ENCODE measurements at regions not wholly inside any gene's neighbourhood (a gene's known extent, or its start where the extent isn't known, plus 50 kb on each side); places are given as distances from the start of the nearest gene placed in this dataset.

DNA sequence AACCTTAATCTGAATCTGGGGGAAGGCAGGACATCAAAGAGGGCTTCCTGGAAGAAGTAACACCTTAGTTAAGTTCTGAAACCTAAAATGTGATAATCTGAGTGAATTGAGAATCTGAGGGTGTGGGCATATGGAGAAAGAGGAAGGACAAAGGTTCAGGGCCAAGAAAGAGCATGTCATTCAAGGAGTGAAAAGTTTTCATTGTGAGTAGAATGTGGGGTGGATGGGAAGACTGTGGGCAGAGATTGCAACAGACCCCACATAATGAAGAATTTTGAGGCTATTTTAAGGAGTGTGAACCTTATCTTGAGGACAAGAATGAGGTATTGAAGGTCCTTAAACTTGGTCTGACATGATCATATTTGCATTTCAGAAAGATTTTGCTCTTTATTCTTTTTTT, 227.2 kb downstream of the PTGER3 start:
- TF ChIP-seq EZH2phosphoT487 (IDR thresholded peaks at IDR 0.05; ENCODE audit: borderline replicate concordance), result no peak
- no peak for TF ChIP-seq POLR2A (IDR thresholded peaks at IDR 0.05; ENCODE audit: borderline replicate concordance, extremely low read depth, insufficient read depth, insufficient read length)
- TF ChIP-seq EZH2 (IDR thresholded peaks at IDR 0.05), result no peak
- TF ChIP-seq RAD21 (IDR thresholded peaks at IDR 0.05; ENCODE audit: low read depth), result no peak
- TF ChIP-seq, protein P1, sequence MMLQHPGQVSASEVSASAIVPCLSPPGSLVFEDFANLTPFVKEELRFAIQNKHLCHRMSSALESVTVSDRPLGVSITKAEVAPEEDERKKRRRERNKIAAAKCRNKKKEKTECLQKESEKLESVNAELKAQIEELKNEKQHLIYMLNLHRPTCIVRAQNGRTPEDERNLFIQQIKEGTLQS (IDR thresholded peaks at IDR 0.05), result no peak
- TF ChIP-seq, protein P2, sequence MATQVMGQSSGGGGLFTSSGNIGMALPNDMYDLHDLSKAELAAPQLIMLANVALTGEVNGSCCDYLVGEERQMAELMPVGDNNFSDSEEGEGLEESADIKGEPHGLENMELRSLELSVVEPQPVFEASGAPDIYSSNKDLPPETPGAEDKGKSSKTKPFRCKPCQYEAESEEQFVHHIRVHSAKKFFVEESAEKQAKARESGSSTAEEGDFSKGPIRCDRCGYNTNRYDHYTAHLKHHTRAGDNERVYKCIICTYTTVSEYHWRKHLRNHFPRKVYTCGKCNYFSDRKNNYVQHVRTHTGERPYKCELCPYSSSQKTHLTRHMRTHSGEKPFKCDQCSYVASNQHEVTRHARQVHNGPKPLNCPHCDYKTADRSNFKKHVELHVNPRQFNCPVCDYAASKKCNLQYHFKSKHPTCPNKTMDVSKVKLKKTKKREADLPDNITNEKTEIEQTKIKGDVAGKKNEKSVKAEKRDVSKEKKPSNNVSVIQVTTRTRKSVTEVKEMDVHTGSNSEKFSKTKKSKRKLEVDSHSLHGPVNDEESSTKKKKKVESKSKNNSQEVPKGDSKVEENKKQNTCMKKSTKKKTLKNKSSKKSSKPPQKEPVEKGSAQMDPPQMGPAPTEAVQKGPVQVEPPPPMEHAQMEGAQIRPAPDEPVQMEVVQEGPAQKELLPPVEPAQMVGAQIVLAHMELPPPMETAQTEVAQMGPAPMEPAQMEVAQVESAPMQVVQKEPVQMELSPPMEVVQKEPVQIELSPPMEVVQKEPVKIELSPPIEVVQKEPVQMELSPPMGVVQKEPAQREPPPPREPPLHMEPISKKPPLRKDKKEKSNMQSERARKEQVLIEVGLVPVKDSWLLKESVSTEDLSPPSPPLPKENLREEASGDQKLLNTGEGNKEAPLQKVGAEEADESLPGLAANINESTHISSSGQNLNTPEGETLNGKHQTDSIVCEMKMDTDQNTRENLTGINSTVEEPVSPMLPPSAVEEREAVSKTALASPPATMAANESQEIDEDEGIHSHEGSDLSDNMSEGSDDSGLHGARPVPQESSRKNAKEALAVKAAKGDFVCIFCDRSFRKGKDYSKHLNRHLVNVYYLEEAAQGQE (IDR thresholded peaks at IDR 0.05; ENCODE audit: low read depth), result no peak
- TF ChIP-seq, protein P3, sequence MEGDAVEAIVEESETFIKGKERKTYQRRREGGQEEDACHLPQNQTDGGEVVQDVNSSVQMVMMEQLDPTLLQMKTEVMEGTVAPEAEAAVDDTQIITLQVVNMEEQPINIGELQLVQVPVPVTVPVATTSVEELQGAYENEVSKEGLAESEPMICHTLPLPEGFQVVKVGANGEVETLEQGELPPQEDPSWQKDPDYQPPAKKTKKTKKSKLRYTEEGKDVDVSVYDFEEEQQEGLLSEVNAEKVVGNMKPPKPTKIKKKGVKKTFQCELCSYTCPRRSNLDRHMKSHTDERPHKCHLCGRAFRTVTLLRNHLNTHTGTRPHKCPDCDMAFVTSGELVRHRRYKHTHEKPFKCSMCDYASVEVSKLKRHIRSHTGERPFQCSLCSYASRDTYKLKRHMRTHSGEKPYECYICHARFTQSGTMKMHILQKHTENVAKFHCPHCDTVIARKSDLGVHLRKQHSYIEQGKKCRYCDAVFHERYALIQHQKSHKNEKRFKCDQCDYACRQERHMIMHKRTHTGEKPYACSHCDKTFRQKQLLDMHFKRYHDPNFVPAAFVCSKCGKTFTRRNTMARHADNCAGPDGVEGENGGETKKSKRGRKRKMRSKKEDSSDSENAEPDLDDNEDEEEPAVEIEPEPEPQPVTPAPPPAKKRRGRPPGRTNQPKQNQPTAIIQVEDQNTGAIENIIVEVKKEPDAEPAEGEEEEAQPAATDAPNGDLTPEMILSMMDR (IDR thresholded peaks at IDR 0.05 in 2 of 3, conservative IDR thresholded peaks at IDR 0.05 in 1 of 3; ENCODE audit: borderline replicate concordance in 1 of 3, insufficient read depth in 1 of 3, low read depth in 2 of 3, low read length in 2 of 3), result no peak
- TF ChIP-seq POLR2AphosphoS5 (IDR thresholded peaks at IDR 0.05; ENCODE audit: low read depth, low read length), result no peak
- no peak for TF ChIP-seq SIN3A (IDR thresholded peaks at IDR 0.05; ENCODE audit: low read depth)
- TF ChIP-seq MAX (IDR thresholded peaks at IDR 0.05), result no peak
- TF ChIP-seq JUND (IDR thresholded peaks at IDR 0.05), result no peak
- no peak for TF ChIP-seq ZNF274 (IDR thresholded peaks at IDR 0.05; ENCODE audit: low read depth, low read length)
- no peak for TF ChIP-seq ZFX (IDR thresholded peaks at IDR 0.05)
- TF ChIP-seq SP1 (IDR thresholded peaks at IDR 0.05; ENCODE audit: low read depth), result no peak

All from HCT116 (cell line).